Aorta (tissue), 5 donors: ENCODE measurements at regions not wholly inside any gene's neighbourhood (a gene's known extent, or its start where the extent isn't known, plus 50 kb on each side); places are given as distances from the start of the nearest gene placed in this dataset.

Experiments
- ATAC-seq: fragments of 200-7000 bp; cut with Tn5 transposase; one replicate; pipeline ENCODE4 v1.9.1; 2022; ENCODE audit warnings: moderate library complexity; ENCODE audit not compliant: low FRiP score
- DNase-seq, 2 donors: peaks; one replicate each; pipeline ENCODE4 v3.0.0-alpha.2; 2020
- H3K27ac ChIP-seq, 2 donors: one replicate each; pipeline ENCODE4 v1.5.1; 2013; ENCODE audit warnings: low read length in 2 of 2, mild to moderate bottlenecking in 2 of 2, moderate library complexity in 2 of 2, control low read depth in 1 of 2, inconsistent platforms in 1 of 2, low read depth in 1 of 2
- H3K27me3 ChIP-seq, 2 donors: one replicate each; pipeline ENCODE4 v1.6.1; 2013; ENCODE audit warnings: control low read depth in 1 of 2, low read length in 1 of 2, mild to moderate bottlenecking in 1 of 2, moderate library complexity in 1 of 2; ENCODE audit not compliant: insufficient read depth in 2 of 2, control insufficient read depth in 1 of 2
- H3K36me3 ChIP-seq, 2 donors: one replicate each; pipeline ENCODE4 v1.6.1; 2013; ENCODE audit warnings: control low read depth in 1 of 2, low read length in 1 of 2, mild to moderate bottlenecking in 1 of 2; ENCODE audit not compliant: insufficient read depth in 2 of 2, control insufficient read depth in 1 of 2
- H3K4me1 ChIP-seq, 2 donors: one replicate each; pipeline ENCODE4 v1.6.1; 2013; ENCODE audit warnings: low read length in 2 of 2, control low read depth in 1 of 2, mild to moderate bottlenecking in 1 of 2, moderate library complexity in 1 of 2; ENCODE audit not compliant: insufficient read depth in 2 of 2, control insufficient read depth in 1 of 2
- H3K4me3 ChIP-seq, 2 donors: one replicate each; pipeline ENCODE4 v1.5.1; 2013; ENCODE audit warnings: low read length in 2 of 2, control low read depth in 1 of 2, mild to moderate bottlenecking in 1 of 2
- H3K9me3 ChIP-seq: one replicate; pipeline ENCODE4 v1.6.1; 2013; ENCODE audit warnings: mild to moderate bottlenecking, low read length; ENCODE audit not compliant: control insufficient read depth
- WGBS, 2 donors: extraction: QIAGEN DNeasy Blood & Tissue Kit; methylation state at CpG; one replicate each; pipeline ENCODE4 v1.1.7; 2013; 5-methylcytosine and 5-hydroxymethylcytosine counted together
- intact Hi-C, 2 donors: fragments of 100-400 bp; cut with DNase I; formaldehyde crosslinking; loops; one replicate each; pipeline versions ENCODE4 v1.14.2 to v1.15.0; 2022
- donor health status: healthy with polysubstance abuse.
- donor health status: Bipolar disorder and iron deficiency.
- donor health status: DM: no; HTN: no; CAD: no.
- donor health status: DM: no; HTN: no; CAD: no.
- donor health status: DM: yes; HTN: yes; CAD: no.

- intact Hi-C loops, result no loop called here
- WGBS, 2 donors, result 81 to 85% methylated on average over 7 of the region's 7 CpGs
These were observed 217.5 kb downstream of the GLI2 start for GRCh38 chr2:120953066-120953756.

GRCh38 chr2:120953843-120954584 lies 218.3 kb downstream of the GLI2 start:
- intact Hi-C loops, result no loop called here
- H3K27ac ChIP-seq, result no peak overlapping the region
- H3K9me3 ChIP-seq, result no peaks in the 10 kb centered on the region
- WGBS, 2 donors, result 87 to 91% methylated on average over 16 of the region's 16 CpGs
- H3K36me3 ChIP-seq, result no peaks in the 10 kb centered on the region
- ATAC-seq (no peak), DNase-seq (no peak)
- no peak overlapping the region for H3K4me3 ChIP-seq
- no peaks in the 10 kb centered on the region for H3K4me1 ChIP-seq
- no peaks in the 10 kb centered on the region for H3K27me3 ChIP-seq

More at GRCh38 chr2:120953066-120953756, 217.5 kb downstream of the GLI2 start:
- Histone ChIP-seq H3K9me3 (no peaks in the 10 kb centered on the region), H3K4me1 (no peaks in the 10 kb centered on the region), H3K36me3 (no peaks in the 10 kb centered on the region), H3K27me3 (no peaks in the 10 kb centered on the region), H3K4me3 (no peak overlapping the region), H3K27ac (no peak overlapping the region)
- DNase-seq, result no peak
- no peak for ATAC-seq

DNA sequence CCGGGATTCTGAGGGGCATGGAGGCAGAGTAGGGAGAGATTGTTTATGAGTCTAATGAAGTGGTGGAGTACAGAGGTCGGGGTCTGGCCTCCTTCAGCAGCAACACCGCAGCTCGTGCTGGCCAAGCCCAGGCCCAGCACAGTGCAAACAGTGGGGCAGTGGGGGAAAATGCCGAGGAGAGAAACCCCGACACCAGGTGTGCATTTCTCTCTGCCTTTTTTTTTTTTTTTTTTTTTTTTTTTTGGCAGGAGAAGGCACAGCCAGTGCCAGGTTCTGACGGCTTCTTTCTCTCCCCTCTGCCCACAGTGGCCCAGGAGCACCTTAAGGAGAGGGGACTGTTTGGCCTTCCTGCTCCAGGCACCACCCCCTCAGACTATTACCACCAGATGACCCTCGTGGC lies 219.3 kb downstream of the GLI2 start:
- Histone ChIP-seq H3K27ac (no peak overlapping the region), H3K4me3 (no peak overlapping the region), H3K36me3 (no peaks in the 10 kb centered on the region), H3K9me3 (no peaks in the 10 kb centered on the region), H3K27me3 (no peaks in the 10 kb centered on the region), H3K4me1 (no peaks in the 10 kb centered on the region)
- ATAC-seq (no peak), DNase-seq (no peak)
- intact Hi-C loops, result no loop called here
- WGBS, 2 donors, result 82 to 84% methylated on average over 8 of the region's 8 CpGs

- 80 to 82% methylated on average over 8 of the region's 8 CpGs for WGBS, 2 donors
- ATAC-seq (no peak), DNase-seq (no peak)
- Histone ChIP-seq H3K27ac (no peak overlapping the region), H3K4me3 (no peak overlapping the region), H3K27me3 (no peaks in the 10 kb centered on the region), H3K9me3 (no peaks in the 10 kb centered on the region), H3K36me3 (no peaks in the 10 kb centered on the region), H3K4me1 (no peaks in the 10 kb centered on the region)
- intact Hi-C loops, result no loop called here
These were observed 219.8 kb downstream of the GLI2 start for GRCh38 chr2:120955427-120955826.

DNA sequence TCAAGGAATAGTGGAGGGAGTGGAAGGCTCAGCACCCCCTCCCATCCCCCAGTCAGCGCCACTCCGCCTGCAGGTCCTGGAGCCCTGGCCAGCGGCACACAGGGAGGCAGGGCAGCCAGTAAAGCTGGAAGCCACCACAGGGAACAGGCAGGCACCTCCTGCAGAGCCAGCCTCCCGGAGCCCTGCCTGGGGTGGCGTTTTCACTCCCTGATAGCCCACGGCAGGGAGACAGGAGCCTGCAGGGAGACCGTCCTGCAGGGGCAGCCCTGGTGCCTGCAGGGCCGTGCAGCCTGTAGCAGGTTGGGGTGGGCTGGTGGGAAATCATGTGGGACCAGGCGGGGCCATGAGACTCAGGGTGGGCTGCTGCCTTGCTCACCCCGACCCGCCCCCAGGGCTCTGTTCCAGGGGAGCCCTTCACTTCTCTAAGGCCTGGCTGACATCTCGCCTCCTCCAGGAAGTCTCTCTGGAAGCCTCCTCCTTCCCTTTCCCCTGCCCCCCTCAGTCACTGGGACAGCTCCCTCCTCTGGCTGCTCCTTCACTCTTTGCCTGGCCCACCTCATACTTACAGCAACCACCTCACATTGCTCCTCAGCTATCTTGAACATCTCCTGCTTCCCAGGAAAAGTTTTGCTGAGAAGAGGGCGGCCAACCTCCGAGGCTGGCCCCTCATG lies 221.0 kb downstream of the GLI2 start:
- Histone ChIP-seq H3K4me3 (no peak overlapping the region), H3K27ac (no peak overlapping the region), H3K4me1 (no peaks in the 10 kb centered on the region), H3K9me3 (no peaks in the 10 kb centered on the region), H3K36me3 (no peaks in the 10 kb centered on the region), H3K27me3 (no peaks in the 10 kb centered on the region)
- WGBS, 2 donors, result 93 to 94% methylated on average over 12 to 14 of the region's 14 CpGs
- DNase-seq (no peak), ATAC-seq (no peak)
- intact Hi-C loops, result no loop called here

DNA sequence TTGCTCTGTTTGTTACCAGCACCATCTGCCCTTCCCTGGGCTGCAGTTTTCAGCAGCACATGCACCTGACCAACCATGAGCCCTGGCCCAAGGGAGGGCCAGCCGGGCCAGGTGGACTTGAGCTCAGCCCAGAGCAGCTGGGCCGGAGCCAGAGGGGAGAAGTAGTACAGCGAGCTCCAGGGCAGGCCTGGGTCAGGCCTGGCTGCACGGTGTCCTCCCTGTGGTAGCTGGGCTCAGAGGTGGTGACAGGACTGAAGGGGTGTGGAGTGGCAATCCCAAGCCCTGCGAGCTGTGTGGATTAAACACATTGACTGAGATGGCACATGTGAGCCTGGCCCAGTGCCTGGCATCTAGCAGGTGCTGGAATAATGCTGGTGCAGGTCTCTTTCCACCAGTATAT lies 222.2 kb downstream of the GLI2 start:
- intact Hi-C loops, result no loop called here
- Histone ChIP-seq H3K27ac (no peak overlapping the region), H3K4me3 (no peak overlapping the region), H3K27me3 (no peaks in the 10 kb centered on the region), H3K4me1 (no peaks in the 10 kb centered on the region), H3K36me3 (no peaks in the 10 kb centered on the region), H3K9me3 (no peaks in the 10 kb centered on the region)
- no peak for DNase-seq
- WGBS, 2 donors, result 80 to 83% methylated on average over 5 of the region's 5 CpGs
- no peak for ATAC-seq

- intact Hi-C loops, result no loop called here
- H3K27ac ChIP-seq, result no peak overlapping the region
- no peak for ATAC-seq
- H3K4me3 ChIP-seq, result no peak overlapping the region
- H3K27me3 ChIP-seq, result no peaks in the 10 kb centered on the region
- no peak for DNase-seq
- no peaks in the 10 kb centered on the region for H3K9me3 ChIP-seq
- no peaks in the 10 kb centered on the region for H3K4me1 ChIP-seq
- no peaks in the 10 kb centered on the region for H3K36me3 ChIP-seq
- WGBS, 2 donors, result 77 to 82% methylated on average over 17 of the region's 17 CpGs
These were observed 223.1 kb downstream of the GLI2 start for GRCh38 chr2:120958623-120959366.

DNA sequence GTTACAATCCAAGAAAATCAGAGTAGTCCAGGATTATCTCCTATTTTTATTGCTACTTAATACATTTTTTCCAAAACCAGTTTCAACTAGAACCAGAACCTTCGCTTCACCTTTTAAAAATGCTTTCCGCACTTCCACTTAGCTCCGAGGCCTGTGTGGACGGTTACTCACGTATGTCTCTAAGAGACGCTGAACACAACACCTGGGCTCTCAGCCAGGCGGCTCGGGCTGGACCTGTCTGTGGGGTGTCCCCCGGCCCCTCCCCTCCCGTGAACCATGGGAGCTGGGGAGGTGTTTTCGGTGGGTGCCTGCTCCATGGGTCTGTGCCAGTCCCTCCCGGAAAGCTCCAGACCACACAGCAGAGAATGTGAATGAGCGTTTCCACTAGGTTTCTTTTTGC lies 223.8 kb downstream of the GLI2 start:
- H3K27me3 ChIP-seq, result no peaks in the 10 kb centered on the region
- H3K27ac ChIP-seq, result no peak overlapping the region
- WGBS, 2 donors, result 77 to 82% methylated on average over 13 of the region's 13 CpGs
- no peak for DNase-seq
- no peak overlapping the region for H3K4me3 ChIP-seq
- H3K4me1 ChIP-seq, result no peaks in the 10 kb centered on the region
- no peak for ATAC-seq
- H3K36me3 ChIP-seq, result no peaks in the 10 kb centered on the region
- H3K9me3 ChIP-seq, result no peaks in the 10 kb centered on the region
- intact Hi-C loops, result no loop called here
